AML-193 (cell line): ENCODE measurements at regions not wholly inside any gene's neighbourhood (a gene's known extent, or its start where the extent isn't known, plus 50 kb on each side); places are given as distances from the start of the nearest gene placed in this dataset.
"Not testable (repeated sequence)": the region's sequence is repeated elsewhere in the genome, so short reads cannot be mapped to it uniquely, and the experiment has no call there.

Experiments
- DNase-seq, 2 experiments: peaks; one replicate each; lab custom pipeline; 2025; lab: John Stamatoyannopoulos, UW

GRCh38 chr2:184444623-184445223, 153.6 kb upstream of the ZNF804A start:
- no peak for DNase-seq

- no peak for DNase-seq
Measured at GRCh38 chr2:184449760-184450159, 148.6 kb upstream of the ZNF804A start.

- DNase-seq: no peak
Measured at GRCh38 chr2:184452907-184453306, 145.4 kb upstream of the ZNF804A start.

- no peak for DNase-seq
Measured at GRCh38 chr2:184455624-184456023, 142.7 kb upstream of the ZNF804A start.

- not testable (repeated sequence) for DNase-seq
Measured at GRCh38 chr2:184456693-184457092, 141.6 kb upstream of the ZNF804A start.

- no peak for DNase-seq
Measured at GRCh38 chr2:184463102-184463865, 135.0 kb upstream of the ZNF804A start.

- no peak for DNase-seq
Measured at GRCh38 chr2:184463866-184464248, 134.5 kb upstream of the ZNF804A start.

- no peak for DNase-seq
Measured at GRCh38 chr2:184468826-184469225, 129.5 kb upstream of the ZNF804A start.

- no peak for DNase-seq
Measured at GRCh38 chr2:184472481-184472880, 125.8 kb upstream of the ZNF804A start.

GRCh38 chr2:184481865-184482264, 116.5 kb upstream of the ZNF804A start:
- no peak for DNase-seq

GRCh38 chr2:184498936-184499335, 99.4 kb upstream of the ZNF804A start:
- no peak for DNase-seq

GRCh38 chr2:184504252-184504651, 94.1 kb upstream of the ZNF804A start:
- DNase-seq: no peak

- no peak for DNase-seq
Measured at GRCh38 chr2:184507254-184507653, 91.1 kb upstream of the ZNF804A start.

- DNase-seq: no peak
Measured at GRCh38 chr2:184517402-184517801, 80.9 kb upstream of the ZNF804A start.

- no peak for DNase-seq
Measured at GRCh38 chr2:184520441-184520840, 77.9 kb upstream of the ZNF804A start.

GRCh38 chr2:184523732-184524131, 74.6 kb upstream of the ZNF804A start:
- no peak for DNase-seq

GRCh38 chr2:184524551-184525382, 73.6 kb upstream of the ZNF804A start:
- DNase-seq: no peak

- DNase-seq: peak in 1 of 2 experiments; percentile 7
Measured at GRCh38 chr2:184527058-184527457, 71.3 kb upstream of the ZNF804A start.

GRCh38 chr2:184528119-184528518, 70.2 kb upstream of the ZNF804A start:
- no peak for DNase-seq

- DNase-seq: no peak
Measured at GRCh38 chr2:184530239-184530638, 68.1 kb upstream of the ZNF804A start.

GRCh38 chr2:184530959-184531358, 67.4 kb upstream of the ZNF804A start:
- no peak for DNase-seq

- no peak for DNase-seq
Measured at GRCh38 chr2:184532551-184532950, 65.8 kb upstream of the ZNF804A start.

GRCh38 chr2:184534986-184535385, 63.3 kb upstream of the ZNF804A start:
- no peak for DNase-seq
